ENCODE measurements at regions not wholly inside any gene's neighbourhood (a gene's known extent, or its start where the extent isn't known, plus 50 kb on each side); places are given as distances from the start of the nearest gene placed in this dataset.

DNA sequence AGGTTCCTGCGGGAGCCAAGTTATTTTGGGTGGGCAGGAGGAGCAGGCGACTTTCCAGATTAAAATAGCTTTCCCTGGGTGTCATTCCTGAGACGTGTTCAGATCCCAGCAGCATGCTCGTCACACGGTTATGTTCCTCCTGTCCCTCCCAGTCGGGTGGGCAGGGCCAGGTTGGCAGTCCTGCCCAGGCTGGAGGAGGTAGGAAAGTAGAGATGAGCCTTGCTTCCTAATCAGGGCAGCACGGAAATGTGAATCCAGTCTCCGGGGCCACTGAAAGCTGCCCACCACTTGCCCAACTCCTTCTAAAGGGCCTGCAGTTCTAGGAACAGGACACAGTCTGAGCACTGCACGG, 137.0 kb downstream of the MRPL14 start:
- Histone ChIP-seq H3K36me3 (no peaks in the 10 kb centered on the region), H3K4me3 (ENCODE audit: low read depth in 1 of 2, low read length in 1 of 2) (no peak overlapping the region), H3K9me3 (no peaks in the 10 kb centered on the region), H3K4me1 (ENCODE audit: control insufficient read depth in 1 of 2, insufficient read depth in 1 of 2, low read depth in 1 of 2, low read length in 1 of 2) (no peaks in the 10 kb centered on the region), H3K27me3 (peaks cover 40% of the 10 kb centered on the region), H3K27ac (no peak overlapping the region)
- TF ChIP-seq, protein P1, sequence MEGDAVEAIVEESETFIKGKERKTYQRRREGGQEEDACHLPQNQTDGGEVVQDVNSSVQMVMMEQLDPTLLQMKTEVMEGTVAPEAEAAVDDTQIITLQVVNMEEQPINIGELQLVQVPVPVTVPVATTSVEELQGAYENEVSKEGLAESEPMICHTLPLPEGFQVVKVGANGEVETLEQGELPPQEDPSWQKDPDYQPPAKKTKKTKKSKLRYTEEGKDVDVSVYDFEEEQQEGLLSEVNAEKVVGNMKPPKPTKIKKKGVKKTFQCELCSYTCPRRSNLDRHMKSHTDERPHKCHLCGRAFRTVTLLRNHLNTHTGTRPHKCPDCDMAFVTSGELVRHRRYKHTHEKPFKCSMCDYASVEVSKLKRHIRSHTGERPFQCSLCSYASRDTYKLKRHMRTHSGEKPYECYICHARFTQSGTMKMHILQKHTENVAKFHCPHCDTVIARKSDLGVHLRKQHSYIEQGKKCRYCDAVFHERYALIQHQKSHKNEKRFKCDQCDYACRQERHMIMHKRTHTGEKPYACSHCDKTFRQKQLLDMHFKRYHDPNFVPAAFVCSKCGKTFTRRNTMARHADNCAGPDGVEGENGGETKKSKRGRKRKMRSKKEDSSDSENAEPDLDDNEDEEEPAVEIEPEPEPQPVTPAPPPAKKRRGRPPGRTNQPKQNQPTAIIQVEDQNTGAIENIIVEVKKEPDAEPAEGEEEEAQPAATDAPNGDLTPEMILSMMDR (IDR thresholded peaks at IDR 0.05), result no peak

GRCh38 chr6:43989581-43990146, 137.6 kb downstream of the MRPL14 start:
- Histone ChIP-seq H3K4me3 (ENCODE audit: low read depth in 1 of 2, low read length in 1 of 2) (no peak overlapping the region), H3K27me3 (peaks cover 39% of the 10 kb centered on the region), H3K27ac (no peak overlapping the region), H3K36me3 (no peaks in the 10 kb centered on the region), H3K4me1 (ENCODE audit: control insufficient read depth in 1 of 2, insufficient read depth in 1 of 2, low read depth in 1 of 2, low read length in 1 of 2) (no peaks in the 10 kb centered on the region), H3K9me3 (no peaks in the 10 kb centered on the region)
- TF ChIP-seq, protein P1 (IDR thresholded peaks at IDR 0.05), result no peak

- no peaks in the 10 kb centered on the region for H3K9me3 ChIP-seq
- no peaks in the 10 kb centered on the region for H3K36me3 ChIP-seq
- no peak overlapping the region for H3K4me3 ChIP-seq (ENCODE audit: low read depth in 1 of 2, low read length in 1 of 2)
- TF ChIP-seq, protein P1 (IDR thresholded peaks at IDR 0.05), result no peak
- H3K27me3 ChIP-seq, result peaks cover 37% of the 10 kb centered on the region
- H3K27ac ChIP-seq, result no peak overlapping the region
- no peaks in the 10 kb centered on the region for H3K4me1 ChIP-seq (ENCODE audit: control insufficient read depth in 1 of 2, insufficient read depth in 1 of 2, low read depth in 1 of 2, low read length in 1 of 2)
These were observed 138.5 kb downstream of the MRPL14 start for GRCh38 chr6:43988801-43989200.

- H3K4me1 ChIP-seq (ENCODE audit: control insufficient read depth in 1 of 2, insufficient read depth in 1 of 2, low read depth in 1 of 2, low read length in 1 of 2), result no peaks in the 10 kb centered on the region
- H3K4me3 ChIP-seq (ENCODE audit: low read depth in 1 of 2, low read length in 1 of 2), result no peak overlapping the region
- H3K27ac ChIP-seq, result no peak overlapping the region
- TF ChIP-seq, protein P1 (IDR thresholded peaks at IDR 0.05), result no peak
- no peaks in the 10 kb centered on the region for H3K36me3 ChIP-seq
- H3K9me3 ChIP-seq, result no peaks in the 10 kb centered on the region
- peaks cover 43% of the 10 kb centered on the region for H3K27me3 ChIP-seq
These were observed 139.3 kb downstream of the MRPL14 start for GRCh38 chr6:43987838-43988439.

DNA sequence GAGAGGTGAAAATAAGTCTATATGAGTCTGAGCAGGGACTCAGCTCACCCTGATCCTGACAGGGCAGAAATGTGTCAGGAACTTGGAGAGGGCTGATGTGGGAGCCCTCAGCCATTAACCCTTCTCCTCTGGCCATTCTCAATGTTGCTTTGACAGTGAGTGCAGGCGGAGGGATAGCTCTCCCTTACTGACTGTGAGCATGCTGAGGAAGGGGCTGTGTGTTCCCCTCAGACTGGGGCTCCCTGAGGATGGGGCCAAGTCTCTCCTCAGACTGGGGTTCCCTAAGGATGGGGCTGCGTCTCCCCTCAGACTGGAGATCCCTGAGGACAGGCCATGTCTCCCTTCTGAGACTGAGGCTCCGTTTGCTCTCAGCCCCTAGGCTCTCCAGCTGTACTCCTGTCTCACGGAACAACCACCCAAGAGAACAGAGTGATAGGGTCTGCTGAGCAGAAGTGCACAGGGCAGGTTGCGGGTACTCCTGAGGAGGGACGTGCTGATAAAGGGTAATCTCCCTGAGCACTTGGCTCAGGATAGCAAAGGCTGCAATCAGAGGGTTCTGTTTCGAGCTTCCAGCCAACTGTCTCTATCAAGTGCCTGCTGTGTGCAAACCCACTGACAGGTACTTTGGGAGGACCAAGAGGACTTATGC, 141.0 kb downstream of the MRPL14 start:
- Histone ChIP-seq H3K36me3 (no peaks in the 10 kb centered on the region), H3K27ac (no peak overlapping the region), H3K4me1 (ENCODE audit: control insufficient read depth in 1 of 2, insufficient read depth in 1 of 2, low read depth in 1 of 2, low read length in 1 of 2) (no peaks in the 10 kb centered on the region), H3K4me3 (ENCODE audit: low read depth in 1 of 2, low read length in 1 of 2) (no peak overlapping the region), H3K9me3 (no peaks in the 10 kb centered on the region), H3K27me3 (peaks cover 35% of the 10 kb centered on the region)
- TF ChIP-seq, protein P1 (IDR thresholded peaks at IDR 0.05), result no peak

Measured in neutrophil (primary cell).